ENCODE measurements at regions not wholly inside any gene's neighbourhood (a gene's known extent, or its start where the extent isn't known, plus 50 kb on each side); places are given as distances from the start of the nearest gene placed in this dataset.

- no peak for TF ChIP-seq CTCF (IDR thresholded peaks at IDR 0.05; ENCODE audit: insufficient read depth, low read depth, low read length)
- TF ChIP-seq EZH2 (IDR thresholded peaks at IDR 0.05; ENCODE audit: insufficient read depth, low read length): no peak
These were observed 335.1 kb upstream of the SKOR2 start for GRCh38 chr18:47586418-47587070.

Measured in astrocyte (in vitro differentiated cells and primary cell).